ENCODE measurements at regions not wholly inside any gene's neighbourhood (a gene's known extent, or its start where the extent isn't known, plus 50 kb on each side); places are given as distances from the start of the nearest gene placed in this dataset.
A peak's percentile ranks its signal among the peaks of the same experiment; 100 is the strongest.
"Not testable (repeated sequence)": the region's sequence is repeated elsewhere in the genome, so short reads cannot be mapped to it uniquely, and the experiment has no call there.

- DNase-seq: no peak
These were observed 200.5 kb upstream of the OR4E1 start for GRCh38 chr14:21874167-21874566.

- no peak for DNase-seq
These were observed 194.9 kb upstream of the OR4E1 start for GRCh38 chr14:21868442-21869046.

GRCh38 chr14:21867541-21867940, 193.9 kb upstream of the OR4E1 start:
- no peak for DNase-seq

GRCh38 chr14:21866479-21866878, 192.9 kb upstream of the OR4E1 start:
- DNase-seq: no peak

- no peak for DNase-seq
These were observed 189.7 kb upstream of the OR4E1 start for GRCh38 chr14:21863289-21863688.

GRCh38 chr14:21861153-21861552, 187.5 kb upstream of the OR4E1 start:
- DNase-seq: no peak

GRCh38 chr14:21860172-21860571, 186.6 kb upstream of the OR4E1 start:
- DNase-seq: no peak

- DNase-seq: no peak
These were observed 179.2 kb upstream of the OR4E1 start for GRCh38 chr14:21852775-21853174.

- DNase-seq: peak; percentile 1
These were observed 178.5 kb upstream of the OR4E1 start for GRCh38 chr14:21852061-21852664.

GRCh38 chr14:21846902-21847301, 173.3 kb upstream of the OR4E1 start:
- not testable (repeated sequence) for DNase-seq

GRCh38 chr14:21846227-21846885, 172.7 kb upstream of the OR4E1 start:
- no peak for DNase-seq

GRCh38 chr14:21840765-21841164, 167.1 kb upstream of the OR4E1 start:
- no peak for DNase-seq

- DNase-seq: no peak
These were observed 160.2 kb upstream of the OR4E1 start for GRCh38 chr14:21833836-21834235.

GRCh38 chr14:21825845-21826244, 152.2 kb upstream of the OR4E1 start:
- DNase-seq: no peak

GRCh38 chr14:21825149-21825743, 151.6 kb upstream of the OR4E1 start:
- no peak for DNase-seq

GRCh38 chr14:21822109-21822508, 148.5 kb upstream of the OR4E1 start:
- DNase-seq: no peak

- no peak for DNase-seq
These were observed 147.0 kb upstream of the OR4E1 start for GRCh38 chr14:21820631-21821030.

GRCh38 chr14:21819891-21820290, 146.3 kb upstream of the OR4E1 start:
- DNase-seq: not testable (repeated sequence)

GRCh38 chr14:21817010-21817409, 143.4 kb upstream of the OR4E1 start:
- not testable (repeated sequence) for DNase-seq

- DNase-seq: no peak
These were observed 134.4 kb upstream of the OR4E1 start for GRCh38 chr14:21807975-21808374.

GRCh38 chr14:21804981-21805380, 131.4 kb upstream of the OR4E1 start:
- no peak for DNase-seq

- DNase-seq: no peak
These were observed 128.8 kb upstream of the OR4E1 start for GRCh38 chr14:21802441-21802840.

- no peak for DNase-seq
These were observed 123.3 kb upstream of the OR4E1 start for GRCh38 chr14:21796916-21797315.

- DNase-seq: no peak
These were observed 121.8 kb upstream of the OR4E1 start for GRCh38 chr14:21795456-21795855.
